Glutamatergic neuron (in vitro differentiated cells): ENCODE measurements at regions not wholly inside any gene's neighbourhood (a gene's known extent, or its start where the extent isn't known, plus 50 kb on each side); places are given as distances from the start of the nearest gene placed in this dataset.

Source experiments
- DNase-seq: peaks from one replicate; pipeline ENCODE4 v3.0.0; 2022
- H3K27ac Mint-ChIP-seq: one replicate; pipeline ENCODE4 v1.8.0; 2020; ENCODE audit warnings: mild to moderate bottlenecking, mixed read lengths, inconsistent platforms; ENCODE audit not compliant: unreplicated experiment
- H3K27me3 Mint-ChIP-seq: one replicate; pipeline ENCODE4 v1.8.0; 2020; ENCODE audit warnings: mild to moderate bottlenecking, moderate library complexity, mixed read lengths, inconsistent platforms; ENCODE audit not compliant: unreplicated experiment
- H3K36me3 Mint-ChIP-seq: one replicate; pipeline ENCODE4 v1.8.0; 2020; ENCODE audit warnings: mild to moderate bottlenecking, mixed read lengths, inconsistent platforms; ENCODE audit not compliant: unreplicated experiment
- H3K4me1 Mint-ChIP-seq: one replicate; pipeline ENCODE4 v1.8.0; 2020; ENCODE audit warnings: mild to moderate bottlenecking, low read depth, mixed read lengths, inconsistent platforms; ENCODE audit not compliant: unreplicated experiment
- H3K4me3 Mint-ChIP-seq: one replicate; pipeline ENCODE4 v1.8.0; 2020; ENCODE audit warnings: mild to moderate bottlenecking, mixed read lengths, inconsistent platforms; ENCODE audit not compliant: unreplicated experiment
- H3K9me3 Mint-ChIP-seq: one replicate; pipeline ENCODE4 v1.8.0; 2020; ENCODE audit warnings: mild to moderate bottlenecking, moderate library complexity, mixed read lengths, inconsistent platforms; ENCODE audit not compliant: unreplicated experiment
- TF ChIP-seq, protein P1 (sequence below): fragments of 200-600 bp; sonication (generic); IDR thresholded peaks from one replicate; pipeline ENCODE4 v1.5.0; 2021; ENCODE audit not compliant: partially characterized antibody, unreplicated experiment

DNA sequence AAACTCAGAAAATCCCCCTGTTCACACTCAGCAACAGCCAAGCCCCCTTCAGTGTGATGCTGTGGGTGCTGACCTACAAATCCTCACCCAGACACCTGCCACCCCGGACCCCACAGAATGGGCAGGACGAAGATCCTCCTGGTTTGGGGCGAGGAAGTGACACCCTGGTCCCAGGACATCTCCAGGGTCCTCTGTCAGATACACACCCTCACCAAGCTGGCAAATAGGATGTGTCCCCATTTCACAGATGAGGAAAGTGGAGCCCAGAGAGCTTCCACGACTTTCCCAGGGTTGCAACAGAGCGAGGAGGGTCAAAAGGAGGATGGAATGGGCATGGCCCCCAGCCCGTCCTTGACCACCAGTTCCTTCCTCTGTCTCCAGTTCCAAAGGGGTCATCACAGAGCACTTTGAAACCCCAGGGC lies 92.0 kb upstream of the AFDN start:
- peaks cover 9% of the 10 kb centered on the region for H3K4me1 Mint-ChIP-seq
- no peak overlapping the region for H3K27ac Mint-ChIP-seq
- peaks cover 8% of the 10 kb centered on the region for H3K9me3 Mint-ChIP-seq
- peaks cover 10% of the 10 kb centered on the region for H3K27me3 Mint-ChIP-seq
- peaks cover 11% of the 10 kb centered on the region for H3K36me3 Mint-ChIP-seq
- TF ChIP-seq, protein P1, sequence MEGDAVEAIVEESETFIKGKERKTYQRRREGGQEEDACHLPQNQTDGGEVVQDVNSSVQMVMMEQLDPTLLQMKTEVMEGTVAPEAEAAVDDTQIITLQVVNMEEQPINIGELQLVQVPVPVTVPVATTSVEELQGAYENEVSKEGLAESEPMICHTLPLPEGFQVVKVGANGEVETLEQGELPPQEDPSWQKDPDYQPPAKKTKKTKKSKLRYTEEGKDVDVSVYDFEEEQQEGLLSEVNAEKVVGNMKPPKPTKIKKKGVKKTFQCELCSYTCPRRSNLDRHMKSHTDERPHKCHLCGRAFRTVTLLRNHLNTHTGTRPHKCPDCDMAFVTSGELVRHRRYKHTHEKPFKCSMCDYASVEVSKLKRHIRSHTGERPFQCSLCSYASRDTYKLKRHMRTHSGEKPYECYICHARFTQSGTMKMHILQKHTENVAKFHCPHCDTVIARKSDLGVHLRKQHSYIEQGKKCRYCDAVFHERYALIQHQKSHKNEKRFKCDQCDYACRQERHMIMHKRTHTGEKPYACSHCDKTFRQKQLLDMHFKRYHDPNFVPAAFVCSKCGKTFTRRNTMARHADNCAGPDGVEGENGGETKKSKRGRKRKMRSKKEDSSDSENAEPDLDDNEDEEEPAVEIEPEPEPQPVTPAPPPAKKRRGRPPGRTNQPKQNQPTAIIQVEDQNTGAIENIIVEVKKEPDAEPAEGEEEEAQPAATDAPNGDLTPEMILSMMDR: no peak
- no peak for DNase-seq
- no peak overlapping the region for H3K4me3 Mint-ChIP-seq

DNA sequence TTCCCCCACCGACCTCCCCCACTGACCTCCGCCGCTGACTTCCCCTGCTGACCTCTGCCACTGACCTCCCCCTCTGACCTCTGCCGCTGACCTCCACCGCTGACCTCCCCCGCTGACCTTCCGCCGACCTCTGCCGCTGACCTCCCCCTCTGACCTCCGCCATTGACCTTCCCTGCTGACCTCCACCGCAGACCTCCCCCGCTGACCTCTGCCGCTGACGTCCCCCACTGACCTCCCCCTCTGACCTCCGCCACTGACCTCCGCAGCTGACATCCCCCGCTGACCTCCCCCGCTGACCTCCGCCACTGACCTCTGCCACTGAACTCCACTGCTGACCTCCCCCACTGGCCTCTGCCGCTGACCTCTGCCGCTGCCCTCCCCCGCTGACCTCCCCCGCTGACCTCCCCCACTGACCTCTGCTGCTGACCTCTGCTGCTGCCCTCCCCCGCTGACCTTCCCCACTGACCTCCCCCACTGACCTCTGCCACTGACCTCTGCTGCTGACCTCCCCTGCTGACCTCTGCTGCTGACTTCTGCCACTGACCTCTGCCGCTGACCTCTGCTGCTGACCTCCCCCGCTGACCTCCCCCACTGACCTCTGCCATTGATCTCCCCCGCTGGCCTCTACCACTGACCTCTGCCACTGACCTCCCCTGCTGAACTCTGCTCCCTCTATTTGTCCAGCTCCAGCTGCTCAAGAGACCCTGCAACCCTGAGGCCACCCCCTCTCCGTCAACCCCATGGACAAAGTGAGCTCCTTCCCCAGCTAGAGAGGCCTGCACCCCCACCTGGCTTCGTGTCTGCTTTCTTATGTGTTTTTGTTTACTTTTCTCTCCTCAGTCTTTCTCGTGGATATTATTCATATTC lies 91.4 kb upstream of the AFDN start:
- Mint-ChIP-seq H3K9me3 (peaks cover 8% of the 10 kb centered on the region), H3K4me3 (no peak overlapping the region), H3K4me1 (peaks cover 9% of the 10 kb centered on the region), H3K36me3 (peaks cover 11% of the 10 kb centered on the region), H3K27ac (peak overlapping the region; percentile 44), H3K27me3 (peaks cover 9% of the 10 kb centered on the region)
- no peak for DNase-seq
- TF ChIP-seq, protein P1: no peak

DNA sequence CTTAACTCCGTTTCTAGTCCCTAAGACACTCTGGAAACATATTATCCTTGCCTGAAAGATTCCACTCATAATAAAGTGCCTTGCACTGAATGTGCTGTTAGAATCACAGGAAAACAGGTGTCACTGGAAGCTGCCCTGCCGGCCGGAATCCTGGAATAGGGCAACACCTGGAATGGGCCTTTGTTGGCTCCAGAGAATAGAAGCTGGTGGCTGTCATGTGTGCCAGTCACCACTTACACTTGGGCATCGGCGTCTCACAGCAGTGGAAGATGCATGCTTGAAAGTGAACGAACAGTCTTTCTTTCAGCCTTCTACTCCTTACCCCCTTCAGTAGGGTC lies 90.8 kb upstream of the AFDN start:
- Mint-ChIP-seq H3K9me3 (peaks cover 8% of the 10 kb centered on the region), H3K27ac (peak overlapping the region; percentile 44), H3K36me3 (peaks cover 11% of the 10 kb centered on the region), H3K27me3 (peaks cover 7% of the 10 kb centered on the region), H3K4me3 (no peak overlapping the region), H3K4me1 (peaks cover 9% of the 10 kb centered on the region)
- TF ChIP-seq, protein P1: no peak
- no peak for DNase-seq

DNA sequence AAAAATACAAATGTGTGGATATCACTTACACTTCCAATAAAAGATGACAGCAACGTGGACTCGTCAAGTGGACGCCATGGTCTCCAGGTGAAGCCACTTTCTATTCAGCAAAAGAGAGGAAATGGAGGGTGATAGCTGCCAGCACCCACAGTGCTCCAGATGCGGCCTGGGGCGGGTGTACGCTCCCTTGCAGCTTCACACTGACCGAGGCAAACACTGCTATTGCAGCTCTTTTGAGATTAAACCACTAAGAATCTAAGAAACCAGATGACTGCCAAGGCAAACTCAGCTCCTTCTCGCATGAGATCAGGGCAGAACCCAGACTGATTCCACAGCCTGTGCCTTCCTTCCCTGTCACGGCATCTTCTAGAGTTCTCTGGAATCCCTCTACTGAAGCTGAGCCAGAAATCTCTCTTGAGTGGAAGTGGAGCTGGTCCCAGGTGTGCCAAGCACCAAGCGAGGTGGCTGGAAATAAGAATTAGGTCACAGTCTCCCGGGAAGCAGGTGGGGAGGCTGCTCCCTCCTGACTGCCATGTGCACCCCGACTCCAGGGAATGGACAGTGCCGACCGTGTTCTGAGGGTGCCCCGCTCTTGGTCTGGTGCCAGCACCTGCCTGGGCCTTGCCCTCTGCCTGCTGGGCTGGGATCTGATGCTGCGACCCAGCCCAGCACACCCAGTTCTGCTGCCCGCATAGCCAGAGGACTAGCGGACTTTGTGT lies 90.1 kb upstream of the AFDN start:
- TF ChIP-seq, protein P1: no peak
- peaks cover 9% of the 10 kb centered on the region for H3K4me1 Mint-ChIP-seq
- H3K36me3 Mint-ChIP-seq: peaks cover 8% of the 10 kb centered on the region
- peaks cover 7% of the 10 kb centered on the region for H3K27me3 Mint-ChIP-seq
- H3K9me3 Mint-ChIP-seq: peaks cover 8% of the 10 kb centered on the region
- DNase-seq: no peak
- no peak overlapping the region for H3K27ac Mint-ChIP-seq
- H3K4me3 Mint-ChIP-seq: no peak overlapping the region
